GM13976 (cell line): ENCODE measurements at regions not wholly inside any gene's neighbourhood (a gene's known extent, or its start where the extent isn't known, plus 50 kb on each side); places are given as distances from the start of the nearest gene placed in this dataset.
A peak's percentile ranks its signal among the peaks of the same experiment; 100 is the strongest.

Experiments used
- DNase-seq: peaks from one replicate; pipeline ENCODE4 v3.0.0; 2012; ENCODE audit warnings: low spot score
- CTCF ChIP-seq: IDR thresholded peaks from 2 replicates; pipeline ENCODE4 v1.5.1; 2012; ENCODE audit warnings: borderline replicate concordance, mild to moderate bottlenecking; ENCODE audit not compliant: insufficient read depth; ENCODE audit errors: extremely low read depth, missing control alignments, control extremely low read depth
- in situ Hi-C: fragments of 300-500 bp; cut with MboI; formaldehyde crosslinking; loops from one replicate; pipeline ENCODE4 v1.12.0; 2022; ENCODE audit warnings: low sequenced_read_pairs, mixed read lengths, inconsistent platforms; ENCODE audit not compliant: unreplicated experiment

- DNase-seq = no peak
- no peak for TF ChIP-seq CTCF
- in situ Hi-C loops = no loop called here
These were observed 313.9 kb downstream of the MID1IP1 start for GRCh38 chrX:39115166-39115565.

DNA sequence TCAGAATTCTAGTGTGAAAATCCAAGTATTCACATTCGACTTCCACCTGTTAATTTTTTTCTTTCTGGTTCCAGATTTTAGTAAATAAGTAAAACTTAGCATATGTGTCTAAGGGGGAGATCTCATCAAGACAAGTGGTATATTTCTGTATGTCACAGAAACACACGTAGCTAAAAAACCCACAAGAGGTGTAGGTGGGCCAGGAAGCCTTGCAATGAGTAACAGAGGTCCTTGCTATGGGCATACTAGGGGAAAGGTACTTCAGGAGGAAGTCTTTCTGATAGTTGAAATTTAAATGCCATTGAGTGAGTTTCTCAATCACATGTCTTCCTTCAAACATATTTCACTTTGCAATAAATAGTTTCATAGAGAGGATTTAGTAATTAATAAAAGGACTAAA is 315.8 kb downstream of the MID1IP1 start:
- in situ Hi-C loops = no loop called here
- TF ChIP-seq CTCF = no peak
- no peak for DNase-seq

DNA sequence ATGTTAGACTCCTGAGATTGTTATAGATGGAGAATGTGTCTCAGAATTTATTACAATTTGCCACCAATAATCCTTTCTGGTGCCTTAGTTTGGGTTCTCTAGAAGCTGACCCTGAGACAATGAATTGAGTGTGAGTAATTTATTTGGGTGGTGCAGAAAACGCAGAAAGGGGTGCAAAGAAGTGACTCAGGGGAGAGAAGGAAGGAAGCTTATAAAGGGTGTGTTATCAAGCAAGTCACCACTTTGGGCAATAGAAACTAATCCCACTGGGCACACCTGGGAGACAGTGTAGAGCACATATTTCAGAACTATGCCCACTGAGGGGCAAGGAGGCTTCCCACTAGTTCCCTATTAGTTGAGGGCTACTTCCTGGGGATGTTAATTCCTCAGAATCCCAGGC is 320.6 kb downstream of the MID1IP1 start:
- in situ Hi-C loops = no loop called here
- TF ChIP-seq CTCF = no peak
- DNase-seq = no peak

DNA sequence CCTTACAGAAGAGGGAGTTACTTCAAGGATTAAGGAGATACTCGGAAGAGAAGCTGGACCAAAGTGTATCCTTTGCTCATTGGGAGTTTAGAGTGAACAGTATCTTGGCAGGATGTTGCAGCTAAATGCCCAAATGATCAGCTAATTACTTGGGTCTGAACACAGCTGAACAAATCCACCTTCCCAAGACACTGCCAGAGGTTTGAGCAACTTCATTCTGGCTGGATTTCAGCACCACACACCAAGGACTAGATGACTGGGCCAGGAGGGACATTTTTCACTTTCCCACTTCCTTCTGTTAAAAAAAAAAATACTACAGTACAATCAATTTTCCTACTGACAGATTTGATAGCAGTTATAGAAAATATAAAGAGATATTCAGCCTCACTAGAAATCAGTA is 324.6 kb downstream of the MID1IP1 start:
- TF ChIP-seq CTCF = no peak
- DNase-seq = no peak
- in situ Hi-C loops = no loop called here

DNA sequence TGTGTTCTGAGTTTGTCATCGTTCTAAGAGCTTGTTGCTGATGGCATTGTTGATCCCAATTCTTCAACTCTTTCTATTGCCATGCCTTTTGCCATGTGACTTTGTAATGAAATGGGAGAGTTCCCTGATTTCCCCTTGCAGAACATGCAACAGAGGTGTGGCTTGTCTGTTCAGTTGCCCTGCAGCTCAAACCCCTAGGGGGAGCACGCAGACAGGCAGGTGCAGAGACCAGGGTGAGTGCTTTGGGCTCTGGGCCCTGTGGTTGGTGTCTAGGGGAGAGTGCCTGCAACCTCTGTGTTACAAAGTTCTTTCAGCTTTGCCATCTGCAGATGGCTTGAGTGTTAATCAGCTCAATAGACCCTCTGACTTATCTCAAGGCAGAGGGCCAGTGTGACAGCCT is 332.7 kb downstream of the MID1IP1 start:
- in situ Hi-C loops = no loop called here
- peak; percentile 47 for TF ChIP-seq CTCF

GRCh38 chrX:39137363-39137954 is 336.2 kb downstream of the MID1IP1 start:
- no peak for DNase-seq
- in situ Hi-C loops = no loop called here
- TF ChIP-seq CTCF = no peak

More for the DNA sequence above, 332.7 kb downstream of the MID1IP1 start:
- no peak for DNase-seq
